ENCODE measurements at regions not wholly inside any gene's neighbourhood (a gene's known extent, or its start where the extent isn't known, plus 50 kb on each side); places are given as distances from the start of the nearest gene placed in this dataset.
"Not testable (repeated sequence)": the region's sequence is repeated elsewhere in the genome, so short reads cannot be mapped to it uniquely, and the experiment has no call there.

DNA sequence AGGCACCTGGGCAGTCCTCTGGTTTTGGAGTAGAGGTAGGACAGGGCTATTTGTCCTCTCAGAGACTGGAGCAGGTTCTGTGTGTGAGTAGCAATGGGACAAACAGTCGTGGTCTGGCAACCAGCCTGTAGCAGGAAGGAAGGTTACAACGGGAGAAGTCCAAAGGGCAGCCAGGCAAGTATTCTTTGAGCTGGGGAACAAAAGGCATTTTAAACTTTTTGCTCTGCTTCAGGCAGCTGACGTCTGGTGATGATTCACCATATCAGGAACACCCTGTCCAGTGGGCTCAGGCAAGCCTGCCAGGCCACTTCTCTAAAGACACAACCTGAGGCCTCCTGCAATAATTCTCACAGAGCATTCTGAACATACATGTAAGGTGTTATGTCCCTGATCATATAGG, 215.8 kb downstream of the FAM72C start:
- H3K36me3 ChIP-seq; intact Hi-C loops (cut with DNase I; ENCODE audit: low total_unique reads); H3K27me3 ChIP-seq; H3K4me3 ChIP-seq; H3K27ac ChIP-seq; H3K4me1 ChIP-seq; ATAC-seq; in situ Hi-C loops (cut with MboI; ENCODE audit: low sequenced_read_pairs in 4 of 4); DNase-seq; H3K9me3 ChIP-seq: not testable (repeated sequence)

DNA sequence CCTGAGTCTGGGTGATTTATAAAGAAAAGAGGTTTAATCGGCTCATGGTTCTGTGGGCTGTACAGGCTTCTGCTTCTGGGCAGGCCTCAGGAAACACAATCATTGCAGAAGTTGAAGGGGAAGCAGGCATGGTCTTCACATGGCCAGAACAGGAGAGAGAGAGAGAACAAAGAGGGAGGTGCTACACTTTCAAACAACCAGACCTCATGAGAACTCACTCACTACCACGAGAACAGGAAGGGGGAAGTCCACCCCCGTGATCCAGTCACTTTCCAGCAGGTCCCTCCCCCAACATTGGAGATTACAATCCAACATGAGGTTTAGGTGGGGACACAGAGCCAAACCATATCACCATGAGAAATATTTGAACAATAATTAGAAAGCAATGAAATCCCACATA, 222.9 kb downstream of the FAM72C start:
- Histone ChIP-seq H3K27me3 (no peaks in the 10 kb centered on the region), H3K27ac (no peak overlapping the region), H3K36me3 (no peaks in the 10 kb centered on the region), H3K9me3 (no peaks in the 10 kb centered on the region), H3K4me3 (no peak overlapping the region), H3K4me1 (no peaks in the 10 kb centered on the region)
- no peak for DNase-seq
- no peak for ATAC-seq
- TF ChIP-seq, protein P1, sequence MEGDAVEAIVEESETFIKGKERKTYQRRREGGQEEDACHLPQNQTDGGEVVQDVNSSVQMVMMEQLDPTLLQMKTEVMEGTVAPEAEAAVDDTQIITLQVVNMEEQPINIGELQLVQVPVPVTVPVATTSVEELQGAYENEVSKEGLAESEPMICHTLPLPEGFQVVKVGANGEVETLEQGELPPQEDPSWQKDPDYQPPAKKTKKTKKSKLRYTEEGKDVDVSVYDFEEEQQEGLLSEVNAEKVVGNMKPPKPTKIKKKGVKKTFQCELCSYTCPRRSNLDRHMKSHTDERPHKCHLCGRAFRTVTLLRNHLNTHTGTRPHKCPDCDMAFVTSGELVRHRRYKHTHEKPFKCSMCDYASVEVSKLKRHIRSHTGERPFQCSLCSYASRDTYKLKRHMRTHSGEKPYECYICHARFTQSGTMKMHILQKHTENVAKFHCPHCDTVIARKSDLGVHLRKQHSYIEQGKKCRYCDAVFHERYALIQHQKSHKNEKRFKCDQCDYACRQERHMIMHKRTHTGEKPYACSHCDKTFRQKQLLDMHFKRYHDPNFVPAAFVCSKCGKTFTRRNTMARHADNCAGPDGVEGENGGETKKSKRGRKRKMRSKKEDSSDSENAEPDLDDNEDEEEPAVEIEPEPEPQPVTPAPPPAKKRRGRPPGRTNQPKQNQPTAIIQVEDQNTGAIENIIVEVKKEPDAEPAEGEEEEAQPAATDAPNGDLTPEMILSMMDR (IDR thresholded peaks at IDR 0.05 in 4 of 5, conservative IDR thresholded peaks at IDR 0.05 in 1 of 5): no peak
- TF ChIP-seq POLR2A (IDR thresholded peaks at IDR 0.05): no peak
- intact Hi-C loops (cut with DNase I; ENCODE audit: low total_unique reads): no loop called here
- in situ Hi-C loops (cut with MboI; ENCODE audit: low sequenced_read_pairs in 4 of 4): no loop called here

DNA sequence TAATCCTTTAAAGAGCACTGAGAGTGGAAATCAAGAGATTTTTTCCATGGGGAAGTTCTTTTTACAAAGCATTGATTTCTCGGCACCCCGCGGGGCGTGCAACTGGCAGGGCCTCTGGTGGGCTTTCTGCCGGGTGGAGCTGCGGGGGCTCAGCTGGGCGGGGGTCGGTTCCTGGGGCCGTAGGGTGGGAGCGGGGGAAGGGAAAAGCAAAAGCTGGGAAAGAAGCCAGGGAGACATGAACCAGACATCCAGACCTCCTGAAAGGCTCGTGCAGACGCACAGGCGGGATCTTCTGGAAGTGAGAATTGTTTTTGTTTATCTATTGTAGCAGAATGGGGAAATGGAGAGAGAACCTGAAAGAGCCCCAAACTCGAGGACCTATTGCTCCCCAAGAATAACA, 235.2 kb downstream of the FAM72C start:
- no peak for ATAC-seq
- Histone ChIP-seq H3K27ac (no peak overlapping the region), H3K27me3 (peaks cover 0 to 21% (median 0%) of the 10 kb centered on the region in 3 donors)

DNA sequence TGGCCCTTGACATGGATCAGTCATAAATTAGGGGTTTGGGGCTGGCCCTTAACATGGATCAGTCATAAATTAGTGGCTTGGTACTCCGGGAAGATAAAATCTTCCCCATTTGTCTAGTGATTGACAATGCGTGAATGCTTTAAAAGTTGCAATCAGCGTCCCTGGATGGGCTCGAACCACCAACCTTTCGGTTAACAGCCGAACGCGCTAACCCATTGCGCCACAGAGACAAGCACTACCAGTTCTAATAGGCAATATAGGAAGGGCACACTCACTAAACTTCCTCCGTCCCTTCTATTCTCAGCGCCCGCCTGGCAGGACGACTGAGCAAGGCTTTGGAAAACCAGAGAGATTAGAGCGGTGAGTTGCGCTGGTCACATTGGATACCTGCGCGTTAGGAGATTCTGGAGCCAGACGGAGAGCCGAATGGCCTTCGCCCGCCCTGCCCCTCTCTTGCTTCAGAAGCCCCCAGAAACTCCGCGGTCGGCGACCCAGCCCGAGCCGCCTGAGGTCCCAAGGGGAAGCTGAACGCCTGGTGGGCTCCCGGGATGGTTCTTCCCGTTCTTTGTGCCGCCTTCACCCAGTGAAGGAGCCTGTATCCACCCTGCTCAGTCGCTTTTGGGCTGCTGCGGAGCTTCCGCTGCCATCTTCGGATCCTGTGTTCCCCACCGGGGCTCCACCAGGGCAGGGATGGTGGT, 235.9 kb downstream of the FAM72C start:
- no peak for TF ChIP-seq POLR2A (IDR thresholded peaks at IDR 0.05)
- TF ChIP-seq, protein P1 (IDR thresholded peaks at IDR 0.05 in 4 of 5, conservative IDR thresholded peaks at IDR 0.05 in 1 of 5): no peak
- in situ Hi-C loops (cut with MboI; ENCODE audit: low sequenced_read_pairs in 4 of 4): no loop called here
- Histone ChIP-seq H3K27me3 (peaks cover 0 to 25% (median 0%) of the 10 kb centered on the region in 3 donors), H3K36me3 (no peaks in the 10 kb centered on the region), H3K9me3 (no peaks in the 10 kb centered on the region), H3K27ac (no peak overlapping the region), H3K4me1 (no peaks in the 10 kb centered on the region), H3K4me3 (no peak overlapping the region)
- DNase-seq (no peak), ATAC-seq (no peak)
- intact Hi-C loops (cut with DNase I; ENCODE audit: low total_unique reads): no loop called here

More for the DNA sequence above, 235.2 kb downstream of the FAM72C start:
- intact Hi-C loops (cut with DNase I; ENCODE audit: low total_unique reads): no loop called here
- Histone ChIP-seq H3K36me3 (no peaks in the 10 kb centered on the region), H3K9me3 (no peaks in the 10 kb centered on the region), H3K4me3 (no peak overlapping the region), H3K4me1 (no peaks in the 10 kb centered on the region)
- no peak for TF ChIP-seq POLR2A (IDR thresholded peaks at IDR 0.05)
- TF ChIP-seq, protein P1 (IDR thresholded peaks at IDR 0.05 in 4 of 5, conservative IDR thresholded peaks at IDR 0.05 in 1 of 5): no peak
- no peak for DNase-seq
- in situ Hi-C loops (cut with MboI; ENCODE audit: low sequenced_read_pairs in 4 of 4): no loop called here

DNA sequence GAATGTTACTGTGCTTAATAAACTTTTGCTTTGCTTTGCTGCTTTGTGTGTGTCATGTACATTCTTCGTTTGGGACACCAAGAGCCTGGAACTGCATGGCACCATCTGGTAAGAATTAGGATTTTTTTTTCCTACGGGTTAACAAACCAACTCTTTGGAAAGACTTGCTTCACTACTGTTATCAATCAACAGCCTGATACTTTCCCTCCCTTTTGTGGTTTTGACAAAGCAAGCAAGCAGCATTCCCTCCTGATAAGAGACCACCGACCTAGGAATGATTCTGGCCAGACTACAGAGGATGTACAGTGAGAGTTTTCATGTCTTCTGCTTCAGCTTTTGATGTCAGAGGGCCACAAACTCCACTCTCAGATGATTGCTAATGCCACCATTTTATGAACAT, 237.5 kb downstream of the FAM72C start:
- in situ Hi-C loops (cut with MboI; ENCODE audit: low sequenced_read_pairs in 4 of 4); H3K27ac ChIP-seq; H3K4me1 ChIP-seq; H3K36me3 ChIP-seq; H3K9me3 ChIP-seq; intact Hi-C loops (cut with DNase I; ENCODE audit: low total_unique reads); ATAC-seq; DNase-seq; H3K4me3 ChIP-seq: not testable (repeated sequence)
- H3K27me3 ChIP-seq: peaks cover 0 to 25% (median 0%) of the 10 kb centered on the region in 3 donors

DNA sequence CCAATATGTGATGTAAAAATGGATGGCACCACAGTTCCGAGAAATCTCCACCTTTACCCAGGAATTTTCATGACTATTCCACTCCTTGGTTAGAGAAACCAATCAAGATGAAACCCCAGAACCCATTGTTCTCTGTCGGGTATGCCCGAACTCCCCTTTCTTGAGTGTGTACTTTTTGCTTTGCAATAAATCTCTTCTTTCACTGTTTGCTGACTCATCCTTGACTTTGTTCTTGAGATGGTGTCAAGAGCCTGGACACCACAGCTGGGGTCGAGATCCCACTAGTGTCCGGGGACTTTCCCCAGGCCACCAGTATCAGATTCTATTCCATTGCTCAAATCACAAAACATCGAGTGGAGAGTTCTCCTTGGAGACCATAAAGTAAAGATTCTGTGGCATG, 240.9 kb downstream of the FAM72C start:
- in situ Hi-C loops (cut with MboI; ENCODE audit: low sequenced_read_pairs in 4 of 4): not testable (repeated sequence)

DNA sequence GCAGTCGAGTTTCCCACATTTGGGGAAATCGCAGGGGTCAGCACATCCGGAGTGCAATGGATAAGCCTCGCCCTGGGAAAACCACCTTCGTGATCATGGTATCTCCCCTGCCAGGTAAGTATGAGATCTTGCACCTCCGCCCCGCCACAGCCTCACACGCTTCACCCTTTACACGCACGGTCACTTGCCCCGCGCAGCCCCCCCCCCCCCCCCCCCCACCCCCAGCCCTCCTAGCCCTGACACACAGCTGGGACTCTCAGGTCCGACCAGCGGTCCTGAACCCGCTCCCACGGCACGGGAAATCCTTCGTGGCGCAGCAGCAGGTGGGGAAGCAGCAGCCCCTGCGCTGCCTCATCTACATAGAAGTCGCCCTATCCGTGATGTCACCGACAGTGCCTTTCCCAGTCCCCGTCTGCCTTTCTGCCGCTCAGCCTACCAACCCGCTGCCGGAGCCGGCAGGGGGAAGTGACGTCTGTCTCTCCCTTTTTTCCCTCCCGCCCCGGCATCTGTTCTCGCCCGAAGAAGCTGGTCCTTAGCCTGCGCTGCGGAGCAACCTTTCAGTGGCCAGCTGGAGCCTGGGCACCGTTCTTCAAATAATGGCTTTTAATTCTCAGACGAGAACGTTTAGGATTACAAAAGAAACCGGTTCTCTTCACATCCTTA, 242.2 kb downstream of the FAM72C start:
- in situ Hi-C loops (cut with MboI; ENCODE audit: low sequenced_read_pairs in 4 of 4); H3K27me3 ChIP-seq; DNase-seq; H3K36me3 ChIP-seq; H3K9me3 ChIP-seq; intact Hi-C loops (cut with DNase I; ENCODE audit: low total_unique reads); H3K4me1 ChIP-seq; H3K27ac ChIP-seq; H3K4me3 ChIP-seq: not testable (repeated sequence)
- peak; percentile 68 to 91 for ATAC-seq

More for the DNA sequence above, 240.9 kb downstream of the FAM72C start:
- H3K4me1 ChIP-seq; H3K9me3 ChIP-seq; H3K36me3 ChIP-seq; ATAC-seq; H3K27ac ChIP-seq; intact Hi-C loops (cut with DNase I; ENCODE audit: low total_unique reads); H3K4me3 ChIP-seq; DNase-seq: not testable (repeated sequence)
- H3K27me3 ChIP-seq: peaks cover 0 to 17% (median 0%) of the 10 kb centered on the region in 3 donors

DNA sequence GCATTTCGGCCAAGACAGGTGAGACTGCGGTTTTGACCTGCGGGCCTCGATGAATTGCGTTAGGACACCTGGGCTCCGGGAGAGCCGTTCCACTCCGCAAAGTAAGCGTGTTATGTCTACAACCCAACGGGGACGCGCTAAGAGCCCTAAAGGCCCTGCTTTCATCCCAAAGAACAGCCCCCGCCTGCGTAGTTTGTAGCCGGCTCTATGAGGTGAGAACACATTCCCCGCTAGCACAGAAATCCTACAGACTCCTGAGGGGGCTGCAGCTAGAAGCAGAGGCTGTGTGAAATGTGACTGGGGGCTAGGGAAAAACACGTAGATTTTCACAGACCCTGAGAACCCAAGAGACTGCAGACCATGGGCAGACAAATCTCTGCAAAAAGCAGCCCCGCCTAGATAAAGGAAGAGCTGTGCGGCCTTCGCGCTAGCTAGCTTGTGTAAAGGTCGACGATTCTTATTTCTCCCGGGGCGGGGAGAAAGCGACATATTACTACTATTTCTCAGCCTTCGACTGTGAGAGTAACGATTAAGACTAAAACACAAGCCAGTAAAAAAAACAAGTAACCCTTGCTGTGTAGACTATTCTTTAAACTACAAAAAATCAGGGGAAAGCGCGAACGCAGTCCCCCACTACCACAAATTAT, 242.9 kb downstream of the FAM72C start:
- DNase-seq; intact Hi-C loops (cut with DNase I; ENCODE audit: low total_unique reads); H3K4me1 ChIP-seq; H3K4me3 ChIP-seq; in situ Hi-C loops (cut with MboI; ENCODE audit: low sequenced_read_pairs in 4 of 4); H3K27me3 ChIP-seq; H3K9me3 ChIP-seq; H3K36me3 ChIP-seq; H3K27ac ChIP-seq: not testable (repeated sequence)
- ATAC-seq: peak; percentile 89 to 93

Data from gastrocnemius medialis (tissue), 4 donors.